ENCODE measurements at regions not wholly inside any gene's neighbourhood (a gene's known extent, or its start where the extent isn't known, plus 50 kb on each side); places are given as distances from the start of the nearest gene placed in this dataset.

DNA sequence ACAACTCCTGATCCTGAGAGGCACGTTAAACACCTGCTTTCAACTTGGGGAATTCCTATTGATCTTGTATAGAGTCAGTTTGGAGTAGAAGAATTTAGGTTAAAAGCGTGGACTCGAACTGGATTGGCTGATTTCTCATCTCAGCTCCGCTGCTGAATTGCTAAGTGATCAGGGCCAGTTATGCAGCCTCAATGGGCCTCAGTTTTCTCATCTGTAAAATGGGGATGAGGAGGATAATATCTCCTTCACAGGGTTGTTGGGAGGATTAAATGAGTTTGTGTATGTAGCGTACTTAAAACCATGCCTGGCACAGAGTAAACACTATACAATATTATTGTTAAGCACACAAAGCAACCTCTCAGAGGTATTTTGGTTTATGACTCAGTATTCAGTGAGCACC lies 53.2 kb upstream of the HEPHL1 start:
- Histone ChIP-seq H3K23ac (ENCODE audit: insufficient read length, low read depth, low read length) (no peak overlapping the region), H2BK15ac (ENCODE audit: low read depth, low read length) (no peak overlapping the region), H4K8ac (replicated peaks; ENCODE audit: insufficient read length, low read depth, low read length) (no peak overlapping the region), H3K4me2 (ENCODE audit: insufficient read depth, insufficient read length, low read length) (no peak overlapping the region), H2BK20ac (ENCODE audit: low read depth, low read length, poor library complexity, severe bottlenecking) (no peak overlapping the region), H3K79me1 (ENCODE audit: insufficient read depth, low read depth, low read length, poor library complexity, severe bottlenecking) (no peaks in the 10 kb centered on the region), H4K5ac (ENCODE audit: insufficient read length, low read depth, low read length) (no peak overlapping the region), H3K9me3 (ENCODE audit: control insufficient read depth, low read depth, low read length) (no peaks in the 10 kb centered on the region), H3K14ac (ENCODE audit: insufficient read depth, low read length) (no peak overlapping the region), H4K91ac (ENCODE audit: insufficient read length, low read depth, low read length) (no peak overlapping the region), H3K56ac (ENCODE audit: insufficient read length, low read depth, low read length) (no peak overlapping the region), H3K27me3 (ENCODE audit: insufficient read depth, low read length) (no peaks in the 10 kb centered on the region), H3K23me2 (ENCODE audit: insufficient read length, low read depth, low read length, poor library complexity, severe bottlenecking) (no peaks in the 10 kb centered on the region), H2AFZ (ENCODE audit: low read length) (no peak overlapping the region), H3K9ac (ENCODE audit: extremely low read depth, insufficient read length, low read length) (no peak overlapping the region), H2BK12ac (ENCODE audit: insufficient read length, low read depth, low read length) (no peak overlapping the region), H4K20me1 (ENCODE audit: control insufficient read depth, insufficient read depth, insufficient read length) (no peaks in the 10 kb centered on the region), H3K4me1 (ENCODE audit: insufficient read depth, low read length) (no peaks in the 10 kb centered on the region), H2AK5ac (ENCODE audit: insufficient read length, low read length) (no peak overlapping the region), H3K4ac (ENCODE audit: low read depth, low read length) (no peak overlapping the region), H3K18ac (ENCODE audit: insufficient read length, low read depth, low read length) (no peak overlapping the region), H3K27ac (ENCODE audit: insufficient read length, low read depth, low read length) (no peak overlapping the region), H3T11ph (ENCODE audit: low read length) (no peak overlapping the region), H2BK5ac (ENCODE audit: insufficient read length, low read length) (no peak overlapping the region), H2BK120ac (ENCODE audit: low read depth, low read length, poor library complexity, severe bottlenecking) (no peak overlapping the region), H3K79me2 (ENCODE audit: insufficient read depth, low read length) (no peaks in the 10 kb centered on the region)
- no peak overlapping the region for H3K27ac Mint-ChIP-seq
- no peak for TF ChIP-seq CTCF (conservative IDR thresholded peaks at IDR 0.05)
- H3K4me1 Mint-ChIP-seq = peaks cover 5 to 7% of the 10 kb centered on the region in 2 experiments
- no CpG with 5 or more reads among the region's 5 CpGs for WGBS (ENCODE audit: extremely low coverage, insufficient read length, low lambda C conversion rate)
- no peaks in the 10 kb centered on the region; the same call in none of the 2 replicates for H3K27me3 Mint-ChIP-seq (ENCODE audit: low read depth)
- DNase-seq = no peak
- H3K9me3 Mint-ChIP-seq = no peaks in the 10 kb centered on the region
- no peak overlapping the region for H3K4me3 Mint-ChIP-seq
- H3K36me3 Mint-ChIP-seq (ENCODE audit: insufficient read depth in 1 of 3, low read depth in 3 of 3) = no peaks in the 10 kb centered on the region

Measured in H9 (cell line).